Breast epithelium (tissue), 4 donors: ENCODE measurements at regions not wholly inside any gene's neighbourhood (a gene's known extent, or its start where the extent isn't known, plus 50 kb on each side); places are given as distances from the start of the nearest gene placed in this dataset.

Experiments
- DNase-seq, 2 donors: peaks; one replicate each; pipeline ENCODE4 v3.0.0-alpha.2; 2019; ENCODE audit warnings: low spot score in 2 of 2
- H3K27ac ChIP-seq, 2 donors: fragments of 200-600 bp; sonication (generic) in 1 of 2; one replicate each; pipeline ENCODE4 v1.5.1; 2016 to 2019; ENCODE audit warnings: mild to moderate bottlenecking in 1 of 2
- H3K27me3 ChIP-seq, 2 donors: fragments of 200-600 bp; sonication (generic) in 1 of 2; one replicate each; pipeline versions ENCODE4 v1.5.1 to v1.6.0; 2017 to 2019; ENCODE audit warnings: control low read depth in 1 of 2, mild to moderate bottlenecking in 1 of 2
- H3K36me3 ChIP-seq: fragments of 200-600 bp; one replicate; pipeline ENCODE4 v1.5.1; 2019
- H3K4me1 ChIP-seq, 2 donors: fragments of 200-600 bp; sonication (generic); one replicate each; pipeline ENCODE4 v1.5.1; 2016 to 2019; ENCODE audit warnings: control low read depth in 1 of 2
- H3K4me3 ChIP-seq, 3 donors: fragments of 200-600 bp; sonication (generic); 1 replicate in 2 of 3; 2 replicates in 1 of 3; pipeline ENCODE4 v1.5.1; 2016 to 2019; ENCODE audit warnings: mild to moderate bottlenecking in 3 of 3, moderate library complexity in 2 of 3
- H3K9me3 ChIP-seq, 2 donors: fragments of 200-600 bp; sonication (generic) in 1 of 2; one replicate each; pipeline ENCODE4 v1.5.1; 2016 to 2019; ENCODE audit warnings: control low read depth in 1 of 2
- CTCF ChIP-seq, 3 donors: fragments of 450-650 bp; IDR thresholded peaks; one replicate each; pipeline ENCODE4 v1.5.1; 2016 to 2017; ENCODE audit warnings: antibody characterized with exemption in 3 of 3, mild to moderate bottlenecking in 3 of 3, moderate library complexity in 3 of 3
- POLR2A ChIP-seq: fragments of 450-650 bp; IDR thresholded peaks from one replicate; pipeline ENCODE4 v1.6.1; 2016; ENCODE audit warnings: antibody characterized with exemption, mild to moderate bottlenecking, moderate library complexity
- POLR2AphosphoS5 ChIP-seq, 3 donors: sonication (generic); formaldehyde crosslinking; IDR thresholded peaks; one replicate each; pipeline ENCODE4 v1.6.1; 2017; ENCODE audit warnings: antibody characterized with exemption in 3 of 3
- intact Hi-C: fragments of 100-400 bp; cut with DNase I; formaldehyde crosslinking; loops from one replicate; pipeline ENCODE4 v1.15.1; 2023; ENCODE audit warnings: low total_unique reads

- no peak overlapping the region for H3K27ac ChIP-seq
- H3K36me3 ChIP-seq: no peaks in the 10 kb centered on the region
- no peak for TF ChIP-seq CTCF (IDR thresholded peaks at IDR 0.05)
- TF ChIP-seq POLR2AphosphoS5 (IDR thresholded peaks at IDR 0.05): no peak
- TF ChIP-seq POLR2A: no peak
- no peaks in the 10 kb centered on the region for H3K9me3 ChIP-seq
- no peak for DNase-seq
- H3K4me3 ChIP-seq: no peak overlapping the region
- no peaks in the 10 kb centered on the region for H3K4me1 ChIP-seq
- no peaks in the 10 kb centered on the region for H3K27me3 ChIP-seq
- intact Hi-C loops: no loop called here
These were observed 414.2 kb upstream of the SEMA3C start for GRCh38 chr7:81333004-81333403.

- intact Hi-C loops: no loop called here
- Histone ChIP-seq H3K27ac (no peak overlapping the region), H3K4me3 (no peak overlapping the region), H3K36me3 (no peaks in the 10 kb centered on the region), H3K27me3 (no peaks in the 10 kb centered on the region), H3K4me1 (no peaks in the 10 kb centered on the region), H3K9me3 (no peaks in the 10 kb centered on the region)
- DNase-seq: no peak
- TF ChIP-seq POLR2A (no peak), CTCF (IDR thresholded peaks at IDR 0.05) (no peak), POLR2AphosphoS5 (IDR thresholded peaks at IDR 0.05) (no peak)
These were observed 412.5 kb upstream of the SEMA3C start for GRCh38 chr7:81331061-81332018.

- no peak for DNase-seq
- TF ChIP-seq CTCF (IDR thresholded peaks at IDR 0.05) (no peak), POLR2A (no peak), POLR2AphosphoS5 (IDR thresholded peaks at IDR 0.05) (no peak)
- intact Hi-C loops: no loop called here
- H3K27ac ChIP-seq: no peak overlapping the region
- H3K36me3 ChIP-seq: no peaks in the 10 kb centered on the region
- H3K4me3 ChIP-seq: no peak overlapping the region
- no peaks in the 10 kb centered on the region for H3K27me3 ChIP-seq
- no peaks in the 10 kb centered on the region for H3K9me3 ChIP-seq
- H3K4me1 ChIP-seq: no peaks in the 10 kb centered on the region
These were observed 411.3 kb upstream of the SEMA3C start for GRCh38 chr7:81330108-81330507.

GRCh38 chr7:81327468-81328266, 408.8 kb upstream of the SEMA3C start:
- no peak for DNase-seq
- intact Hi-C loops: no loop called here

More at GRCh38 chr7:81327468-81328266, 408.8 kb upstream of the SEMA3C start:
- Histone ChIP-seq H3K27ac (no peak overlapping the region), H3K27me3 (no peaks in the 10 kb centered on the region), H3K36me3 (no peaks in the 10 kb centered on the region), H3K9me3 (no peaks in the 10 kb centered on the region), H3K4me1 (no peaks in the 10 kb centered on the region), H3K4me3 (no peak overlapping the region)
- no peak for TF ChIP-seq POLR2AphosphoS5 (IDR thresholded peaks at IDR 0.05)
- TF ChIP-seq POLR2A: no peak
- TF ChIP-seq CTCF (IDR thresholded peaks at IDR 0.05): no peak
